OCI-LY7 (cell line): ENCODE measurements at regions not wholly inside any gene's neighbourhood (a gene's known extent, or its start where the extent isn't known, plus 50 kb on each side); places are given as distances from the start of the nearest gene placed in this dataset.

Experiments
- CTCF ChIP-seq: fragments of 200-600 bp; sonication (generic); conservative IDR thresholded peaks from 2 replicates; pipeline ENCODE4 v1.5.1; 2014; ENCODE audit warnings: mild to moderate bottlenecking, antibody characterized with exemption, low read length, moderate library complexity, mixed read lengths
- EZH2phosphoT487 ChIP-seq: fragments of 200-600 bp; sonication (generic); IDR thresholded peaks from 2 replicates; pipeline ENCODE4 v1.6.1; 2018; ENCODE audit warnings: low read depth, borderline replicate concordance, mild to moderate bottlenecking, mixed run types, antibody characterized with exemption, low read length, moderate library complexity, mixed read lengths

GRCh38 chr13:31930901-31931522 lies 100.6 kb upstream of the FRY start:
- no peak for TF ChIP-seq CTCF
- TF ChIP-seq EZH2phosphoT487, result no peak
